HG03175 (cell line): ENCODE measurements at regions not wholly inside any gene's neighbourhood (a gene's known extent, or its start where the extent isn't known, plus 50 kb on each side); places are given as distances from the start of the nearest gene placed in this dataset.
"Not testable (repeated sequence)": the region's sequence is repeated elsewhere in the genome, so short reads cannot be mapped to it uniquely, and the experiment has no call there.

Source experiments
- ATAC-seq: cut with Tn5 transposase; IDR thresholded peaks from one replicate; pipeline ENCODE4 v1.9.1; 2021; ENCODE audit warnings: mild to moderate bottlenecking, moderate library complexity; ENCODE audit not compliant: unreplicated experiment

DNA sequence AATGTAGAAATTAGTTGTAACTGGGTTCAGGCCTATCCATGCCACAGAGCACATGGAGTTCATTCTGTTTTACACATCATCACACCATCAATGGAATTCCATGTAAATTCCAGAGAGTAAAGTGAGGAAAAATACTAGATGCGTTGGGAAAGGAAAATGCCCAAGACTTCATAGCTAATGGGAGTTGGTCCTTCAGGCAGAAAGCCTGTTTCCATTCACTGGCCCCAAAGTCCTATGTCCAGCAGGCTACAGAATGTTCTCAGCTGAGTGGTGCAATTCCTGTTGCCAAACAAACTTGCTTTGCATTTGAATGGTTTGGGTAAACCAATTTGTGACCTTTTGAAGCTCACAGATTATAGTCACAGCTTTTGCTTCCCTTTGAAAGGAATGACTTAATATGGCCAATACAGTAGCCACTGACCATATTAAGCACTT is 164.6 kb upstream of the PFN2 start:
- no peak for ATAC-seq

GRCh38 chr3:150133293-150133692 is 162.6 kb upstream of the PFN2 start:
- ATAC-seq, result no peak

DNA sequence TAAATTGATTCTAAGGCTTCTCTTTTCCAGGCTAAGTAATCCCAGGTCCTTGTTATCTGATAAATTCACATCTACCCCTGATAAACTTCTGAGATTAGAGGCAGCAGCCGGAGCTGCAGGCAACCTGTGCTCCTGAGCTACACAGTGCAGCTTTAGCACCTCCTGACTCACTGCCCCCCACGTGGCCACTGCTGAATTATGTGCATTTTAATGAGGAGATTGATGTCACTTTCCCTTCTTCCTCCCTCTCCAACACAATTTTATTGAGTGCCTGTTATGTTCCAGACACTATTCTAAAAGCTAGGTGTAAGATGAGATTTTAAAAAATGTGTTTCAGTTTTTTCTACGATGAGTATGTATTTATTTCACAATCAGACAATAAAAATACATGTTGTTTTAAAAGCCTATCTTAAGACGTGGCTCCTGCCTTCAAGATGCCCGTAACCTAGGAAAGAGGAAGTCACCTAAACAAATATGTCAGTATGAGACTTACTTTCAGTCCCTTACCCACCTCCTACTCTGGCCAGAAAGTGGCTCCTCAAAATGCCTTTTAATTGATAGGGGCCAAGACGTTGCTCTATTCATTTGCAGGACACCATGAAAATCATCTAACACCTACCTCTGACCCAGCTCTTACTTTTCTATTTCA is 161.5 kb upstream of the PFN2 start:
- ATAC-seq, result no peak

- no peak for ATAC-seq
Observed at GRCh38 chr3:150131663-150132062, 161.0 kb upstream of the PFN2 start.

DNA sequence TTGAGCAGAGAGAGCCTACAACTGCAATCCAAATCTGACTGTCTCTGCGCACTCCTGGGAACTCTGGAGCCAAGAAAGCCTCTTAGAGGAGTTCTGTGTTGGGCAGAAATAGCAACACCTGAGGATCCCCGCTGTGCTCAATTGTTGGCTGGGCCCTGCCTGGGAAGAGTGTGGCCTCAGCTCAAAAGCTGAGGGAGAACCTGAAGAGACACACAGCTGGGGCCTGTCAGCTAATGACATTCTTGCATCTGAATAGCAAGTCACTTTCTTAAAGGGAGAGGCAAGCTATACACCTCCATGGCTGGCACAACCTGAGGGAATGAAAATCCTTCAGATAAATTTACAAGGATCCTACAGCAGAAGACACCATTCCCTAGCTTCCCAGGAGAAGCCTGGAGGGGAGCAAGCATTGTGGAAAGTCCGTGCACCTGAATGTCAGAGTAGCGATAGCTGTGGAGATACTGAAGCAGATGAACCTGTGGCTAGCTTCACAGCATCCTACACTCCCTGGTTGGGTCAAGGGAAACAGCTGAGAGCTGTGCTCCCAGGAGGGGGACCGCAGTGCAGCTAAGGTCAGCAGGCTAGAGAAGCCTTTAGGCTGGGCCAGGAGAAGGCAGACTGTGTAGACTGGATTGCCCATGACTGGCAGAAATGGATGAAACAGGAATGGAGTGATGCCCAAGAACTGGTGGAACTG is 159.9 kb upstream of the PFN2 start:
- no peak for ATAC-seq

DNA sequence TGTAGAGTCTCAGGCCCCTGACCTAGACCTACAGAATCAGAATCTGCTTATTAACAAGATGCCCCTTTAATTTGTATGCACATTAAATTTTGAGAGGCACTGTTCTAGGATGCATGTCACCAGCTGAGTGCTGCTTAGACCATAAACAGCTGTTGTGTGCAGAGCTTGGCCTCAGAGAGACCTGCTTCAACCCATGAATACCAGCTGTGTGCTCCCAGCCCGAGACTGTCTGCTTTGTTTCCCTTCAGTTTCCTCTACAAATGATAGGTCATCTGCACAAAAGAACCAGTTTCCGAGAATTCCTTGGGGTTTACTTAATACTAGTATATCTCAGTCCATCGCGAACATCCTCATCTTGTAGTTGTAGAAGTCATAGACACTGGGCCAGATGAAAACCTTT is 158.5 kb upstream of the PFN2 start:
- no peak for ATAC-seq

- ATAC-seq, result no peak
Observed at GRCh38 chr3:150128126-150128525, 157.4 kb upstream of the PFN2 start.

DNA sequence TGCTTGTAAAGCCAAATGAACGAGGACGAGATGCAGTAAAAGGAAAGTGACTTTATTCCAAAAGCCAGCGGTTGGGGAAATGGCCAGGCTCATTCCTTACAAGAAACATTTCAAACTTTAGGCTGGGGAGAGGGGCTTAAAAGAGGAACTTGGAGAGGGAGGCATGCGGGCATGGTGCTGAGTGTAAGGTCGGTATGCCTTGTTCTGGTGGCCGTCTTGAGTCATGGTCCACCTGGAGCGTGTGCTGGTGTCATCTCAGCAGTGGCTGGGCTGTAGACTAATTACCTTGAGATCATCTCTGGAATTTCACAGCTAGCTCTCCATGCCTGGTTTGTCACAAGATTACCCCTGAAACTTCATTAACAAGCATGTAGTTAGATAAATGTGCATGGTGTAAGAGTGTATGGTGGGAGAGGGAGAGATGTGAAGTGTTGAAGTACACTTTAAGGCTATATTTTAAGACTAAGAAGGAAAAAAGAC is 156.4 kb upstream of the PFN2 start:
- ATAC-seq, result no peak

- ATAC-seq, result no peak
Observed at GRCh38 chr3:150124142-150124541, 153.4 kb upstream of the PFN2 start.

DNA sequence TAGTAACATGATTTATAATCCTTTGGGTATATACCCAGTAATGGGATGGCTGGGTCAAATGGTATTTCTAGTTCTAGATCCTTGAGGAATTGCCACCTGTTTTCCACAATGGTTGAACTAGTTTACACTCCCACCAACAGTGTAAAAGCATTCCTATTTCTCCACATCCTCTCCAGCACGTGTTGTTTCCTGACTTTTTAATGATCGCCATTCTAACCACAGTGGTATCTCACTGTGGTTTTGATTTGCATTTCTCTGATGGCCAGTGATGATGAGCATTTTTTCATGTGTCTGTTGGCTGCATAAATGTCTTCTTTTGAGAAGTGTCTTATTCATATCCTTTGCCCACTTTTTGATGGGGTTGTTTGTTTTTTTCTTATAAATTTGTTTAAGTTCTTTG is 152.6 kb upstream of the PFN2 start:
- not testable (repeated sequence) for ATAC-seq

DNA sequence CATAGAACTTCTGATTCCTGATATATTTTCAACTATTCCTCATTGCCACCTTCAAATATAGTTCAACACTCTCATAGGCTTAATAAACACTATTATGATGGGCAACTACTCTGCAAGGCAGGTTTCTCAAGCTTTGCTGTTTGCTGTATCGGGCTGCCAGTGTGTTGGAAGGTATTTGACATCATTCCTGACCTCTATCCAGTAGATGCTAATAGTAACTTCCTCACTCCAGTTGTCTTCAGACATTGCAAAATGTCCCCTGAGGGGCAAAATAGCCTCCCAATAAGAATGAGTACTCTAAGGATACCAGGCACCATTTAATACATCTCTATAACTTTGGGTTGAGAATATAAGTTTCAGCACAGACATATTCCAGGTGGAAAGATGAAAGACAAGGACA is 147.5 kb upstream of the PFN2 start:
- ATAC-seq, result no peak

DNA sequence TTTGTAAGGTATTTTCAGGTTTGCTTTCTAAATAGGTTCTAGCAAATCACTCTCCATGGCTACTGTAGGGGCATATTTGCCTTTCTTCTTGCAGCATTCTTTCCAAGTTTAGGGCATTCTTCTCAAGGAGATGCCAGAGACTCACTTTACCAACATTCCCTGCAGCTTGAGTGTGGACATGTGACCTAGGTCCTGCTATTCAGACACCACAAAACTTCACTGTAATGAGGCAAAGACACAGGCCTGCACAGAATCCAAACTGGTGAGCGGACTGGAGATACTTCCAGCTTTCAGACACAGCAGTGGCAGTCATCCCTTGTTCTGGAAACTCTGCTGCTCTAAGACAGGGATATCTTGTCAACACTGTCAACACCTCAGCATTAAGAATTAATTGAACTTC is 146.4 kb upstream of the PFN2 start:
- ATAC-seq, result no peak

DNA sequence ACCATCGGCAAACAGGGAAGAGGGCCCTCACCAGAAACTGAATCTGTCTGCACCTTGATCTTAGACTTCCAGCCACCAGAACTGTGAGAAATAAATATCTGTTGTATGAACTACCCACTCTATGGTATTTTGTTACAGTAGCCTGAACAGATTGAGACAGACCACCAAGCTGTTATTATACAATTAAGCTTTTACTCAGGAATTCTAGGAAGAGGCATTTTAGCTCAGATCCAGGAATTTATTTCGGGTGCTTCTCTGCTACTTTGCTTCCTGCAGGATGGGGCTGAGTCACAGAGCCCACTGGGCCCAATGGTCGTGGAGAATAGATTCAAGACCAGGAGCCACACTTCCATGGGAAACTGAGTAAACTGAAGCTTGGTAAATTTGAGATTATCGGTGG is 145.5 kb upstream of the PFN2 start:
- no peak for ATAC-seq

DNA sequence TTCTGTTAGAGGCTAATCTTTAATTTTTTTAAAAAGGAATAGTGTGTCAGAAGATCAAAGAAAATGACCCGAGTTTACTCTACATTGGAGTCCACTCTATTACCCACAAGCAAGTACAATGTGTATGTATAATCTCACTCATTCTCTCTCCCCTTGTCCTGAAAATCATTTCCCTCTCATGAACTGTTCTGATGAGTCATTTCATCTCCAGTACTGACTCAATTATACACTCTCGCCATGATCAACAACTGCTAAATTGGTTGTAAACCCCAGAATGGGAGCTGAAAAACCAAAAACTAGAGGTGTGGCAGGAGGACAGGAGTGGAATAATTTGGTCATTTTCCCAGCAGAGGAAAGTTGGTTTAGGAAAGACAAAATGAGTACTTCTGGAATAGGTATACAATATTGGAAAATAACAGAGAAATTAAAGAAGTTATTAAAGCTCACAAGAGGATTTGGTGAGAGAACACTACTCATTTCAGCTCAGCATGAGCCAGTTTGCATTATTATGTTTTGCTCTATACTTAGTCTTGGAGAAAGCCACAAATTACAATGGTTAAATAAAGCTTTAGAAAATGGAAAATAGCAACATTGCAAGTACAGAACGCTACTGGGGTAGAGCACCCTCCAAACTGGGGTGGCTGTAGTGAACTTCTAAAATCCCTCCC is 144.3 kb upstream of the PFN2 start:
- ATAC-seq, result peak; percentile 87

DNA sequence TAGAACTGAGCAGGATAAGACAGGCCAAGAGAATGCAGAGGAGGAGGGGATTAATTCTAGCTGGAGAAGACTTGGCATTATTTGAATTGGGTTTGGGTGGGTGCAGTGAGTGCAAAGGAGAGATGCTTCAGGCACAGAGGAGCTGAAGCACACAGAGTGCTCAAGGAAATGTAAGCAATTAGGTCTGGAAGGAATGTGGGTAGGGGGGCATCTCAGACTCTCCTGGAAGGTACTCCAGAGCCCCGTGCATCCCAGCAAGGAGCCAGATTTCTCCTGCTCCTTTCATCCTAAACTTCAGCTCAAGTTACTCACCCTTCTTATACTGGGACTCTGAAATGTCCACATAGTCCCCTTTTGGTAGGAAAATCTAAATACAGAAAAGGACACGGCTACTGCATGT is 143.6 kb upstream of the PFN2 start:
- ATAC-seq, result no peak

GRCh38 chr3:150110097-150110496 is 139.4 kb upstream of the PFN2 start:
- no peak for ATAC-seq

GRCh38 chr3:150107429-150108175 is 136.9 kb upstream of the PFN2 start:
- ATAC-seq, result no peak

- no peak for ATAC-seq
Observed at GRCh38 chr3:150106740-150107428, 136.2 kb upstream of the PFN2 start.

DNA sequence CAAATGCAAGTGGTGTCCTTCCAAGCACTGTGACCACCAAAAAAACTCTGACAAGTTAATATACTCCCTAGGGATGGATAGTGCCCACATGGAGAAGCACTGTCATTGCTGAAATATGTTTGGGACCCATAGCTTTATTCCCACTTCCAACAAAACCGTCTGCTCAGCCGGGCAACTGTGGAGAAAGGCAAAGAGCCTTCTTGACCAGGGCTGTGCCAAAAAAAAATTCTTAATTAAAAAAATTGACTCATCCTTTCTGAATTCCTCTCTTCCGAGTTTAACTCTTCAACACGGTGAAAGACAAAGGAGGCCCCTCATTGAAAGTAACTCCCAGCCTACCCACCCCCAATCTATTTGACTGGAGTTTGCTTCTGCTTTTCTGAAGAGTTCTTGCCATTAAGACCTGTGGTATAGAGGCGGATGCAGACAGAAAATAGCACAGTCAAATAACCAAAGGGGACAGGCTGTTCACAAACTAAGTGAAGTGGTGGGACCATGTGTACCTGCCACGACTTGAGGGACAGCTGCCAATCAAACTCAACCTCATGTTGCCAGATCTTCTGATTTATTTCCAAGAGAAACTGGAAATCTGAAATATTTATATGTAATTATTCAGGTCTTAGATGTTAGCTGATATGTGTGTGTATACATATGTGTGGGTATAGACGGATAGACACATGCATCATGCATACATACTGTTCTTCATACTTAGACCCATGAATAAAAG is 135.4 kb upstream of the PFN2 start:
- no peak for ATAC-seq

DNA sequence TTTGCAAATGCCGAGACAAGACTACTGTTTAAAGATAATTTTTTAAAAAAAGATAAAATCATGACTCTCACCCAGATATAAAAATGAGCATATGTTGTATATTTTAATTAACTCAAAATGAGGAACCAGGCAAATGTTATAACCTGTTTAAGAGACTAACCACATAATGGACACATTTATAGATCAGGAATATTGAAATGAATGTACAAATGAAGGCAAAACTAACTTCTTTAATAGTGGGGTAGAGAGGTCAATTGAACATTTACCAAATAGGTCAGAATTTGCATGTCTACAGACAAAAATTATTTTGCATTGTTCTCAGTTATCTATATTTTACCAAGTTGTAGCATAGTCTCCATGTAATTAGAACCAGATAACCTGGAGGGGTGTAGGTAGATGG is 134.3 kb upstream of the PFN2 start:
- ATAC-seq, result no peak
